Astrocyte (in vitro differentiated cells and primary cell): ENCODE measurements at regions not wholly inside any gene's neighbourhood (a gene's known extent, or its start where the extent isn't known, plus 50 kb on each side); places are given as distances from the start of the nearest gene placed in this dataset.

Experiments
- DNase-seq: peaks from one replicate; pipeline ENCODE4 v3.0.0-alpha.2; 2010; ENCODE audit warnings: low read depth
- FAIRE-seq: peaks from 2 replicates; lab custom pipeline; 2011; peaks lifted over from hg19 to GRCh38; lab: Jason Lieb, UNC
- H2AFZ ChIP-seq: 2 replicates; pipeline ENCODE4 v1.6.0; 2012; ENCODE audit warnings: low read depth, low read length, inconsistent platforms
- H3K27ac ChIP-seq: 2 replicates; pipeline ENCODE4 v1.5.1; 2011; ENCODE audit warnings: low read depth, low read length, inconsistent platforms
- H3K27me3 ChIP-seq: 2 replicates; pipeline ENCODE4 v1.6.0; 2011; ENCODE audit warnings: low read length, inconsistent platforms; ENCODE audit not compliant: insufficient read depth
- H3K36me3 ChIP-seq: 2 replicates; pipeline ENCODE4 v1.5.1; 2011; ENCODE audit warnings: low read length, inconsistent platforms; ENCODE audit not compliant: insufficient read depth
- H3K4me1 ChIP-seq: 2 replicates; pipeline ENCODE4 v1.5.1; 2011; ENCODE audit warnings: low read length, inconsistent platforms; ENCODE audit not compliant: insufficient read depth
- H3K4me2 ChIP-seq: 2 replicates; pipeline ENCODE4 v1.6.0; 2012; ENCODE audit warnings: low read length, inconsistent platforms
- H3K4me3 ChIP-seq: 2 replicates; pipeline ENCODE4 v1.5.1; 2011; ENCODE audit warnings: low read depth, mild to moderate bottlenecking, low read length, inconsistent platforms; ENCODE audit not compliant: insufficient read depth
- H3K79me2 ChIP-seq: 2 replicates; pipeline ENCODE4 v1.6.0; 2012; ENCODE audit warnings: mild to moderate bottlenecking, low read length, inconsistent platforms; ENCODE audit not compliant: insufficient read depth
- H3K9ac ChIP-seq: 2 replicates; pipeline ENCODE4 v1.6.0; 2012; ENCODE audit warnings: mild to moderate bottlenecking, low read length, inconsistent platforms
- H3K9me3 ChIP-seq: 2 replicates; pipeline ENCODE4 v1.5.1; 2012; ENCODE audit warnings: low read depth, mild to moderate bottlenecking, low read length, inconsistent platforms; ENCODE audit not compliant: insufficient read depth
- H4K20me1 ChIP-seq: 2 replicates; pipeline ENCODE4 v1.6.0; 2012; ENCODE audit warnings: low read length, inconsistent platforms; ENCODE audit not compliant: insufficient read depth
- H3K27ac Mint-ChIP-seq: one replicate; pipeline ENCODE4 v1.8.0; 2021; ENCODE audit warnings: mild to moderate bottlenecking, mixed read lengths; ENCODE audit not compliant: unreplicated experiment
- H3K27me3 Mint-ChIP-seq: one replicate; pipeline ENCODE4 v1.8.0; 2021; ENCODE audit warnings: low read depth, mixed read lengths; ENCODE audit not compliant: unreplicated experiment
- H3K36me3 Mint-ChIP-seq: one replicate; pipeline ENCODE4 v1.8.0; 2021; ENCODE audit warnings: low read depth, mixed read lengths; ENCODE audit not compliant: unreplicated experiment
- H3K4me1 Mint-ChIP-seq: one replicate; pipeline ENCODE4 v1.8.0; 2021; ENCODE audit warnings: low read depth, mixed read lengths; ENCODE audit not compliant: unreplicated experiment
- H3K4me3 Mint-ChIP-seq: one replicate; pipeline ENCODE4 v1.8.0; 2021; ENCODE audit warnings: mild to moderate bottlenecking, moderate library complexity, mixed read lengths; ENCODE audit not compliant: unreplicated experiment
- H3K9me3 Mint-ChIP-seq: one replicate; pipeline ENCODE4 v1.8.0; 2021; ENCODE audit warnings: mild to moderate bottlenecking, mixed read lengths; ENCODE audit not compliant: unreplicated experiment
- CTCF ChIP-seq: IDR thresholded peaks from 2 replicates; pipeline ENCODE4 v1.5.1; 2011; ENCODE audit warnings: low read depth, mild to moderate bottlenecking, inconsistent platforms, low read length, moderate library complexity; ENCODE audit not compliant: insufficient read depth
- EZH2 ChIP-seq: IDR thresholded peaks from 2 replicates; pipeline ENCODE4 v1.6.1; 2012; ENCODE audit warnings: mild to moderate bottlenecking, low read length, inconsistent platforms; ENCODE audit not compliant: insufficient read depth

DNA sequence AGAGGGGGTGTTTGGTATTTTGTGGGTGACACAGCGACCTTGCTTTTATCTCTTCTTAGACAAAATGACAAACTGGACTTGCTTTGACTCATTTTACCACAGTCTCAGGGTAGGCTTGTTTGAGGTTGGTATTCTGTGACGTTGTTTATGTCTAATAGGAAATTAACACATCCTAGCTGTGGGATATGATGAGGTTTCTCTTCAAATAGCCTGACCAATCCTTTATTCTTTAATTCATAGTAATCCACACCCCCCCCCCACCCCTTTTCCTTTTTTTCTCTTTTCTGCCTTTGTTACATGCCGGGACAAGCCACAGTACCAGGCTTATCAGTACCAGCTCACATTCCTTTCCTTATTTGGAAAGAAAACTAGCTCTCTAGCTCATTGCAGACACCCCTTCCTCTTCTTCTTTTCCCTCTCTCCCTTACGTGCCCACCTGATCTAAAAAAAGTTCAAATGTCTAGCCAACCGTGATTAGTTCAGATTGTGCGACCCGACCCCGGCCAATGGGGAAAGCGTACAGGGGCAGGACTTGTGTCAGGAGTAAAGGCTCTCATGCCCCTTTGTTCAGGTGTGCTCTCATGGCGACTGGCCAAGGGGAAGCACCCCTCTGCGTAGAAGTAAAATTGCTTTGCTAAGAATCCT lies 52.2 kb upstream of the PTPRM start:
- Mint-ChIP-seq H3K4me3 (no peak overlapping the region), H3K4me1 (no peaks in the 10 kb centered on the region), H3K27me3 (no peaks in the 10 kb centered on the region), H3K27ac (no peak overlapping the region), H3K36me3 (no peaks in the 10 kb centered on the region), H3K9me3 (no peaks in the 10 kb centered on the region)
- H3K27me3 ChIP-seq: no peaks in the 10 kb centered on the region
- no peak overlapping the region for H2AFZ ChIP-seq
- H3K4me2 ChIP-seq: no peak overlapping the region
- no peak overlapping the region for H3K9ac ChIP-seq
- H4K20me1 ChIP-seq: no peaks in the 10 kb centered on the region
- no peaks in the 10 kb centered on the region for H3K9me3 ChIP-seq
- no peak overlapping the region for H3K4me3 ChIP-seq
- no peak for FAIRE-seq
- no peak for TF ChIP-seq CTCF
- no peak for TF ChIP-seq EZH2
- no peaks in the 10 kb centered on the region for H3K4me1 ChIP-seq
- peak; percentile 26 for DNase-seq
- no peaks in the 10 kb centered on the region for H3K79me2 ChIP-seq
- no peaks in the 10 kb centered on the region for H3K36me3 ChIP-seq
- no peak overlapping the region for H3K27ac ChIP-seq

DNA sequence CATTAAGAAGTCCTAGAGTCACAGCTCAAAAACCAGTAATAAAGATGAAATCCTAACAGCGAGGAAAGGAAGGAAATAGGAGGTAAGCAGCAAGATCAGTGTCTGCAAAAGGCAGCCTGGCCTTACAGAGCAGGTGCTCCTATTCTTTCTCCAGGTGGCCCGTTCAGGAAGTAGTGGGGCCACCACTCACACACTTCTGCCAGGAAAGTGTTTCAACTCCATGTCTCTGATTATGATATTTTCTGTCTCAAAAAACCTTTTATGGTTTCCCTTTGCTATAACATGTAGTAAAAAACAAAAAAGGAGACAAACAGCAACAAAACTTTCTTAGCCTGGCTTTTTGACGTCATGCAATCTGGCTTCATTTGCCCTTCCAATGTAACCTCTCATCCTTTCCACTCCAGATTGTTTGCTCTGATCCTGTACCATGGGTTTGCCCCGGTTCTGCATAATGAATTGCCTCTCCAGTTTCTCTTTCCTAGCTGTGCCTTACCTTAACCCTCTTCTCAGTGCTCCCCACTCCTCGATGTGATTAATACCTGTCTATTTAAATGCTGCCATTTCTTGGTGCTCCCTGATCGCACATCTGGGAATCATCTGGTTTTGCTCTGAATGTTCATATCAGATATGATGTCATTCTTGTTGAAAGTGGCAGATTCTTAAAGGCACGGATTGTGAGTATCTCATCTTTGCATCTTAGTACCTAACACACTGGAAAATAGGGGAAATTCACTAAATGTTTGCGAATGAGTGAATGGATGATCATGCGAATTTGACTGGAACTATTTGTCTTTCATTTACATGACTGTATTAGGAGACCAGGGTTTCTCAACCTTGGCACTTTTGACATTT lies 50.6 kb upstream of the PTPRM start:
- Mint-ChIP-seq H3K27ac (no peak overlapping the region), H3K4me3 (no peak overlapping the region), H3K36me3 (no peaks in the 10 kb centered on the region), H3K4me1 (peaks cover 5% of the 10 kb centered on the region), H3K27me3 (no peaks in the 10 kb centered on the region), H3K9me3 (no peaks in the 10 kb centered on the region)
- Histone ChIP-seq H3K79me2 (no peaks in the 10 kb centered on the region), H4K20me1 (no peaks in the 10 kb centered on the region), H3K4me2 (no peak overlapping the region), H3K36me3 (no peaks in the 10 kb centered on the region), H3K4me1 (no peaks in the 10 kb centered on the region), H2AFZ (no peak overlapping the region), H3K27me3 (no peaks in the 10 kb centered on the region), H3K4me3 (no peak overlapping the region), H3K9me3 (no peaks in the 10 kb centered on the region), H3K27ac (no peak overlapping the region), H3K9ac (no peak overlapping the region)
- no peak for DNase-seq
- no peak for TF ChIP-seq CTCF
- no peak for TF ChIP-seq EZH2
- no peak for FAIRE-seq
